Iris pigment epithelial cell (primary cell): ENCODE measurements at regions not wholly inside any gene's neighbourhood (a gene's known extent, or its start where the extent isn't known, plus 50 kb on each side); places are given as distances from the start of the nearest gene placed in this dataset.

Experiments
- DNase-seq: peaks from one replicate; pipeline ENCODE4 v3.0.0-alpha.2; 2011; ENCODE audit warnings: low read depth

DNA sequence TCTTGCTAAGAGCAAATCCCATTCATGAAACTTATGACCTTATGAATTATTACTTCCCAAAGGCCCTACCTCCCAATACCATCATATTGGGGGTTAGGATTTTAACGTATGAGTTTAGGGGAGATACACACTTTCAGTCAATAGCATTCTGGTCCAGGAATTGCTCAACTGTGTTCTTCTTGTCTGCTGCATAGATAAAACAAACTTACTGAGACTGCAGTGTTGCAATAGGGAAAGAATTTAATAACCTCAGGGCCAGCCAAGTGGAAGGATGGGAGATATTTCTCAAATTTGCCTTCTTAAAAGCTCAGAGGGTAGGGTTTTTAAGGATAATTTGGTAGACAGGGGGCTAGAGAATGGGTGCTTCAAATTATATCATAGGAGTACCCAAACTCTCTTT, 625.8 kb downstream of the OTOL1 start:
- DNase-seq: peak; percentile 81

- no peak for DNase-seq
Observed at GRCh38 chr3:162125790-162126189, 629.2 kb downstream of the OTOL1 start.

DNA sequence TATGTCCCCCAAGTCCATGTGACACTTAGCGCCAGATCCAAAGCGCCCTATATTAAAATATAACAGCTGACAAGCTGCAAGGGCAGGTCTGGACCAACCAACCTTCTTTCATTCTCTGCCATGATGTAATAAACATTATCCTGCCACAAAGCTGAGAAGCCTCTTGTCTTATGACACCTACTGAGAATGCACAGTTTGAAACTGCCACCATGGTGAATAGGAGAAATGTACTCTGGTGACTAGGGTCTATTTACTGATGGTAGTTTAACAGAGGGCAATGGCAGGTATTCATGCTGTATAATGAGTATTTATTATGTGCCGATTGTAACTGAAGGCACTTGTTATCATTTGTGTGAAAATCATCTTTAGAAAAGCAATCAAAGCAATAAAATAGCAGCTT, 634.0 kb downstream of the OTOL1 start:
- no peak for DNase-seq

DNA sequence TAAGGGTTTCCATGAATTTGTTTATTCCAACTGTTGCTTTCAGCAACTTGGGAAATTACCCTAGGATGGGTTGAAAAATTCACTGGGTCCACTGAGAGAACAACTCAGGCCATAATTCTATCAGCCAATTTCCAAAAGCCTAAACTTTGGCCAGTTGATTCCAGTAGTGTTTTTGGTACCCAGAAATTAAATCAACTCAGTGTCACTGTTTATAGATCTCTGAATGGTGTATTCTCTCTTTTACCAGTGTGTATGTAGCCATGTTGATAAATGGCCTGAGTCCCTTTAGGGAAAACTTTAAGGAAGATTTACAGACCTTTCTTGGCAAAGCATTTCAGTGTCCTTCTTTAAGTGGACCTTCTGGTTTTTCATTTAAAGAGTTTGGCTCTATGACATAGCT, 636.4 kb downstream of the OTOL1 start:
- no peak for DNase-seq

GRCh38 chr3:162134571-162134970, 638.0 kb downstream of the OTOL1 start:
- DNase-seq: peak; percentile 43

GRCh38 chr3:162136136-162136535, 639.5 kb downstream of the OTOL1 start:
- DNase-seq: no peak

DNA sequence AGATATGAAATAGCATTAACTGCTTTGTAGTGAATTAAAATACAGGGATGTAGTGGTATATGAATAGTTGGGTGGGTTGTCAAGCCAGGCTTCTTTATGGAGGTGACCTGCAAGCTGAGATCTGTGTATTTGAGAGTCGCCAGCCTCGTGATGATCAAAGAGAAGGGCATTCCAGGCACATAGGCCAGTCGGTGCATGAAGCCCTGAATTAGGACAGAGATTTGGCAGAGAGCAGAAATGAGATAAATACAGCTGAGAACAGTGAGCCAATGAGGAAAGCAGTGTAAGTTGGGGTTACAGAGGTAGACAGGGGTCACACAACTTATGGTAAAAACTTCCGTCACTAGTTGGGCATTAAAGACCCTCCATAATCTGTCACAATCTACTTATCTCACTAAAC, 641.9 kb downstream of the OTOL1 start:
- DNase-seq: no peak

GRCh38 chr3:162139841-162140240, 643.2 kb downstream of the OTOL1 start:
- peak; percentile 38 for DNase-seq

DNA sequence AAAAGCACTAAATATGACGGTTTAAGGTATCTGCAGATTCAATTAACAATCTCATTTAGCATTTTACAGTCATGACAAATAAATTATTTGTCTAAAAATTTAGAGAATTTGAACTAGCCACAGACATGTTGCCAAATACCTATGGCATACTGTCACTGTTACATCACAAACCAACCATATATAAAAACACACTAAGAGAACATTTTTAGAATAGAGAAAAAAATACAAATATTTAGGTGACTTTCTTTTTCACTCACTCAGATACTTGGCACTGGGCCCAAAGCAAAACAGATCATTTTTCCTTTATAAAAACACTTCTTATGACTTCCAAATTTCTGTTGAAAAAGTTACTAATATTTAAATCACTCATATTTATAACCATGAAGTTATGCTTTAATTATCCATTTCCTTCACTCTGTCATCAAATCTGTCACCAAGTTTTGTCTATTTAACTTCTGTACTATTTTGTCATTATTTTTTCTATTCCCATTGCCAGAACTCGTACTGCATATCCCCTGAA, 644.7 kb downstream of the OTOL1 start:
- peak; percentile 83 for DNase-seq

- DNase-seq: peak; percentile 95
Observed at GRCh38 chr3:162142511-162142910, 645.9 kb downstream of the OTOL1 start.

DNA sequence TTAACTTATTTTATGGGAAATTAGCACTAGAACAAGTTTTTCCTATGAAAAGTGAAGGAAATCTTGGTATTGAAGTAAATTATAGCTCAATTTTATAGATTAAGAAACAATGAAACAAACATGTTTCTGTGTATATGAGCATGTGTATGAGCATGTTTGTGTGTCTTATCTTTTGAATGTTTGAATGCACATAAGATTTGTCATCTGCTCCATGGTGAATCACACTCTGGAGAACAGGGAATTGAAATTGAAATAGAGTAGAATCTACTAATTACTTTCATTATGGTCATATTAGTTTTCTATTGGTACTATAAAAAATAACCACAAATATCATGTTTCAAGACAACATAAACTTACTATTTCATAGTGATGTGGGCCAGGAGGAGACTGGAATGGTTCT, 646.6 kb downstream of the OTOL1 start:
- peak; percentile 33 for DNase-seq

GRCh38 chr3:162147996-162148395, 651.4 kb downstream of the OTOL1 start:
- DNase-seq: no peak

DNA sequence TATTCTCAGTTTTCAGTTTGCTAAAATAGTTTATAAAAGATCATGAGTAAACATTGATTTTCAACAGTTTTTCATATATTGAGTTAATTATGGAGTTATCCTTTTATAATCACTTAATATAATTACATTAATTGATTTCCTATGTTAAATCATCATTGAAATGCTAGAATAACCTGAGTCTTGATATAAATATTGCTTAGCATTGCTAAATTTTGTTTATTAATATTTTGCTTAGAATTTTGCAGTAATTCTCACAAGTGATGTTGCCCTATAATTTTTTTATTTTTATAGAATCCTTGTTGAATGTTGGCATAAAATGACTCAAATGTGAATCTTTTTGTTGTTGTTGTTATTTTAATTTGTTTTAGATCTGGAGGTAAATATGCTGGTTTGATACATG, 654.2 kb downstream of the OTOL1 start:
- DNase-seq: no peak

DNA sequence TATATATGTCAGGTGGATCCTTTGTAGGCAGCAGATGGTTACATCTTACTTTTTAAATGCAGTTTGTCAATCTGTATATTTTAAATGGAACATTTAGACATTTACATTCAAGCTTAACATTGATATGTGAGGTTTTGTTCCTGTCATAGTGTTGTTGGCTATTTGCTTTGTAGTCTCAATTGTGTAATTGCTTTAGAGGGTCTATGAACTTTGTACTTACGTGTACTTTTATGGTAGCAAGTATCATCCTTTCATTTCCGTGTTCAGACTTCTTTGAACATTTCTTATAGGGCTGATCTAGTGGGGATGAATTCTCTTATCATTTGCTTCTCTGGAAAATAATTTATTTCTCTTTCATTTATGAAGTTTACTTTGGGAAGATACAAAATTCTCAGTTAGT, 656.0 kb downstream of the OTOL1 start:
- no peak for DNase-seq

GRCh38 chr3:162161595-162161994, 665.0 kb downstream of the OTOL1 start:
- no peak for DNase-seq

- DNase-seq: peak; percentile 49
Observed at GRCh38 chr3:162165346-162165745, 668.7 kb downstream of the OTOL1 start.

DNA sequence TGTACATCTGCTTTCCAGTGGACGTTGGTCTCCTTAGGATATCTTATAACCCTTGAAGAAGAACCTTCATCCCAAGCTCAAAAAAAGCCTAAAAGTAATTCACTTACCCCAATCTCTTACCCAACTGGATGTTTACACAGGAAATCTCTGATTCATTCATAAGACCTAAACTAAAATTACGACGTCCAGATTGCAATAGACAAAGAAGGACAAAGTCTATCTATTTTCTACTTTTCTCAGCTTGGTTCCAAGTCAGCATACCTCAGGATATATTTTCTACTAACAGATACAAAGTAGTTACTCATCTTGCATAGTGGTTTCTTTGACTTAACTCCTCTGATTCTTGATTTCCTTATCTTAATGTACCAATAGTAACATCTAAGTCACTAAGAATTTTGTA, 669.9 kb downstream of the OTOL1 start:
- DNase-seq: peak; percentile 59

DNA sequence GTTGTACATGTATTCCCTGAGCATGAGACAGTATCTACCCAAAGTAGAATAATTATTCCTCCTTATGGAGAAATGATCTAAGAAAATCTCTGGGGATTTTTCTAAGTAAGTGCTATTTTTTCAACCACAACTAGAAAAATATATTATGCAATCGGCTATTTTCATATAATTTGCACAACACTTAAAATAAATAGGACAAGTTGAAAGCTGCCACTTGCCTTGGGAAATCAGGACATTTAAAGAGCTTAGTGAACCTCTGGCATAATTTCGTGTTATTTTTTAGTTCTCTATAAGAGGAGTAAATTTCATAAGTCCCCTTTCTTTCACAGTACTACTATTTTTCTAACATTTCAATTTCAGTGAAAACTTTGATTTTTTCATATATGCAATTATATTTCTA, 672.1 kb downstream of the OTOL1 start:
- no peak for DNase-seq

DNA sequence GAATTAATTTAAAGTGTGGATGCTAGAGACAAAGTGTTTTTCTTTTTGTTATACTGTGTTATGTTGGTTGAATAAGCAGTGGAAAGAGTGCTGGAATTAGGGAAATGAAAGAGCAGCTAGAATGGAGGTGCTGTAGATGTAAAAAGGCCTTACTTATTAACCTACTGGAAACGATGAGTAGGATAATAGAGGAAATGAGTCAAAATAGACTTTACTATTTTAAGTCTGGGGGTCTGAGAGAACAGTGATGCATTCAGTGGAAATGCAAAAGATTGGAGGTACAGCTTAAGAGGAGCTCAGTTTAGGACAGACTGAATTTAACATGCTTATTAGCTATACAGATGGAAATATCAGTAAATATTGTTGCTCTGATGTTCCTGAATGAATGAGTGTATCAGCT, 674.0 kb downstream of the OTOL1 start:
- peak; percentile 22 for DNase-seq

DNA sequence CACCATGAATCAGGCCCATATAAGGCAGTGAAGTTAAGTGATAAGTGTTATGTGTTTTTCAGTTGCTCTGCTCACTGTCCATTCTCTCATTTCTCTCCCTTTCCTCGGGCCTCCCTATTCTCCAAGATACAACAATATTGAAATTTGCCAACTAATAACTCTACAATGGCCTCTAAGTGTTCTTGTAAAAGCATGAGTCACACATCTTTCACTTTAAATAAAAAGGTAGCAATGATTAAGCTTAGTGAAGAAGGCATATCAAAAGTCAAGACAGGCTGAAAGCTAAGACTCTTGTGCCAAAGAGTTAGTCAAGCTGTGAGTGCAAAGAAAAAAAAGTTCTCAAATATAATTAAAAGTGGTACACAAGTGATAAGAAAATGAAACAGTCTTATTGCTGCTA, 675.4 kb downstream of the OTOL1 start:
- DNase-seq: peak; percentile 22

DNA sequence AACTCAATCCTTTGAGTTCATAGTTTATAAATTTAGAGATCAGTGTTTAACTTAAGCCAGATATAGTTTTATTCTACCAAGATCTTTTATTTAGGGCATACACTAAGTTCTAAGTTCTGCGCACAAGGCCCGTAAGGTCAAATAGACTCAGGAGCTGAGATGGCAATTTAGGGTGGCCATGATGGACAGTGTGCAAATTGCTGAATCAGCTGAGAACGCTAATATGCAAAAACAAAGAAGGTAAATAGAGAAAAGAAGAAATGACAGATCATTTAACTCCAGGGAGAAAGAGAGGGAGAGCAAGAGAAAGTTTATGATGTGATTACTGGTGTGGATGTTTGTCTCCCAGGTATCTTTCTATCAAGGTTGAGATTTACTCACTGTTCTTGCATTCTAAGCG, 678.5 kb downstream of the OTOL1 start:
- no peak for DNase-seq

DNA sequence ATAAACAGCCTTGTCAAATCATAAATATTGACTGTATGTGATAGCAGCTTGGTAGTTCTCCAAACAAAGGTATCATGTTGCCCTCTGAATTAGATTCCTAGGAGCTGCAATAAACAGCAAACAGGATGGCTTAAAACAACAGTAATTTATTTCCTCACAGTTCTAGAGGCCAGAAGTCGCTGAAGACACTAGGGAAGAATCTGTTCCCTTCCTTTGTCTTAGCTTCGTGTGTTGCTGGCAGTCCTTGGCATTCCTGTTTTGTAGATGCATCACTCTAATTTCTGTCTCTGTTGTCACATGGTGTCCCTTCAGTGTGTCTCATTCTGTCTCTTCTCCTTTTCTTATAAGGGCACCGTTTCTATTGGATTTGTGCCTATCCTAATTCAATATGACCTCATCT, 679.3 kb downstream of the OTOL1 start:
- peak; percentile 10 for DNase-seq

DNA sequence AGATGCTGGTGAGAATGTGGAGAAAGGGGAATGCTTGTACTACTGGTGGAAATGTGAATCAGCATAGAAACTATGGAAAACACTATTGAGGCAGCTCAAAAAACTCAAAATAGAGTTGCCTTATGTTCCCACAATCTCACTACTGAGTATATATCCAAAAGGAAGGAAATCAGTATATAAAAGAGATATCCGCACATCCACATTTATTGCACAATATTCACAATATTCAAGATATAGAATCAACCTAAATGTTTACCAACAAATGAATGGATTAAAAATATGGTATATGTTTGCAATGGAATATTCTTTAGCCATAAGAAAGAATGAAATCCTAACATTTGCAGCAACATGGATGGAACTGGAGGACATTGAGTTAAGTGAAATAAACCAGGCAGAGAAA, 686.8 kb downstream of the OTOL1 start:
- DNase-seq: no peak

- no peak for DNase-seq
Observed at GRCh38 chr3:162192340-162193029, 695.9 kb downstream of the OTOL1 start.
